Activated naive CD8-positive, alpha-beta T cell treated with anti-CD3 and anti-CD28 coated beads, Interleukin-2, amount 50 U/mL, for 24 hours (primary cell): ENCODE measurements at regions not wholly inside any gene's neighbourhood (a gene's known extent, or its start where the extent isn't known, plus 50 kb on each side); places are given as distances from the start of the nearest gene placed in this dataset.
"Not testable (repeated sequence)": the region's sequence is repeated elsewhere in the genome, so short reads cannot be mapped to it uniquely, and the experiment has no call there.

Source experiments
- ATAC-seq: fragments of 150-1000 bp; cut with Tn5 transposase; one replicate; pipeline ENCODE4 v1.10.0; 2021
- DNase-seq: peaks from one replicate; pipeline ENCODE4 v3.0.0; 2021
- H3K27ac Mint-ChIP-seq: one replicate; pipeline ENCODE4 v1.8.0; 2021; ENCODE audit warnings: mild to moderate bottlenecking, mixed read lengths
- H3K27me3 Mint-ChIP-seq: one replicate; pipeline ENCODE4 v1.8.0; 2021; ENCODE audit warnings: mixed read lengths
- H3K36me3 Mint-ChIP-seq: one replicate; pipeline ENCODE4 v1.8.0; 2021; ENCODE audit warnings: low read depth, mixed read lengths
- H3K4me1 Mint-ChIP-seq: one replicate; pipeline ENCODE4 v1.8.0; 2021; ENCODE audit warnings: mixed read lengths
- H3K4me3 Mint-ChIP-seq: one replicate; pipeline ENCODE4 v1.8.0; 2021; ENCODE audit warnings: mild to moderate bottlenecking, moderate library complexity, mixed read lengths
- H3K9me3 Mint-ChIP-seq: one replicate; pipeline ENCODE4 v1.8.0; 2021; ENCODE audit warnings: mixed read lengths

GRCh38 chr4:124046190-124046589 is 649.6 kb downstream of the SPRY1 start:
- no peak overlapping the region for H3K27ac Mint-ChIP-seq
- DNase-seq (no peak), ATAC-seq (no peak)
- no peaks in the 10 kb centered on the region for H3K9me3 Mint-ChIP-seq
- no peaks in the 10 kb centered on the region for H3K4me1 Mint-ChIP-seq
- H3K4me3 Mint-ChIP-seq: no peak overlapping the region
- H3K27me3 Mint-ChIP-seq: no peaks in the 10 kb centered on the region
- H3K36me3 Mint-ChIP-seq: no peaks in the 10 kb centered on the region

- Mint-ChIP-seq H3K27ac (no peak overlapping the region), H3K9me3 (no peaks in the 10 kb centered on the region), H3K4me1 (no peaks in the 10 kb centered on the region), H3K36me3 (no peaks in the 10 kb centered on the region), H3K4me3 (no peak overlapping the region), H3K27me3 (no peaks in the 10 kb centered on the region)
- DNase-seq: no peak
- no peak for ATAC-seq
These were observed 657.4 kb downstream of the SPRY1 start for GRCh38 chr4:124053872-124054538.

- Mint-ChIP-seq H3K4me1 (no peaks in the 10 kb centered on the region), H3K27me3 (no peaks in the 10 kb centered on the region), H3K27ac (no peak overlapping the region), H3K36me3 (no peaks in the 10 kb centered on the region), H3K9me3 (no peaks in the 10 kb centered on the region), H3K4me3 (no peak overlapping the region)
- ATAC-seq (no peak), DNase-seq (no peak)
These were observed 657.2 kb downstream of the ANKRD50 start for GRCh38 chr4:124055336-124055735.

DNA sequence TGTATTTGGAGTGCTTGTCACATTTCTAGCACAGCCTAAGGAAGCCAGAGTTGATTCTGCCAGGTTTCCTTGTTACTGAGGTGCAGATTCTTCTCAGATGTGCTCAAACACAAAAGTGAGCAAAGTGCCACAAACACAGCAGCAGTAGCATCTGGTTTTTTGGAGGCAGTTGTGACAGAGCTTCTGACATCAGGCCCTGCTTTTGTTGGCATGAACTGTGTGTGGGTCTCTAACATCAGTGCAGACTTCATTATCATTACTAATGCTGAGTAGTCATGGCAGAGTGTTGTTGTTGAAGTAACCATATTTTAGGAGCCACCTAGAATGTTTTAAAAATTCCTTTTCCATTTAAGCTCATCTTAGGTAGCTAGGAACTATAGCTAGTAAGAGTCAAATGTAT is 656.6 kb downstream of the ANKRD50 start:
- Mint-ChIP-seq H3K36me3 (no peaks in the 10 kb centered on the region), H3K4me1 (no peaks in the 10 kb centered on the region), H3K27ac (no peak overlapping the region), H3K4me3 (no peak overlapping the region), H3K9me3 (no peaks in the 10 kb centered on the region), H3K27me3 (no peaks in the 10 kb centered on the region)
- DNase-seq (no peak), ATAC-seq (no peak)

- H3K4me1 Mint-ChIP-seq: no peaks in the 10 kb centered on the region
- H3K27me3 Mint-ChIP-seq: no peaks in the 10 kb centered on the region
- H3K4me3 Mint-ChIP-seq: no peak overlapping the region
- H3K9me3 Mint-ChIP-seq: no peaks in the 10 kb centered on the region
- DNase-seq: no peak
- H3K36me3 Mint-ChIP-seq: no peaks in the 10 kb centered on the region
- H3K27ac Mint-ChIP-seq: no peak overlapping the region
- ATAC-seq: no peak
These were observed 652.1 kb downstream of the ANKRD50 start for GRCh38 chr4:124060261-124060918.

DNA sequence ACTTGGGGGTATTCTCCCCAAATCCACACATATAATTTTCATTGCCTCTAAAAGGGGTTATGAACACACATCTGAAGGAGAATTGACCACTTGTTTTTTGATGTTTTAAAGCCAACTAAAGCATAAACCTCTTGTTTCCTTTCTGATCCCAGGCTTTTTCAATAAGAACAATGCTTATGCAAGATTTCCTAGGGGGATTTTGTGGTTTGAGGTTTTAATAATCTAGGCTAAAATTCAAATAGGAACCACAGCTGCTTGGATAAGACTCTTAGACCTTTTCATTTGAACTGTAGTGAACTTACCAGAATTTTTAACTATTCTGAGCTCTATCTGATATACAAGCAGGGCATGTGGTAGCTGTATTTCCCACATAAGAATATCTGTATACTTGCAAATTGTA is 651.1 kb downstream of the ANKRD50 start:
- Mint-ChIP-seq H3K36me3 (no peaks in the 10 kb centered on the region), H3K27me3 (no peaks in the 10 kb centered on the region), H3K4me3 (no peak overlapping the region), H3K9me3 (no peaks in the 10 kb centered on the region), H3K27ac (no peak overlapping the region), H3K4me1 (no peaks in the 10 kb centered on the region)
- DNase-seq: no peak
- ATAC-seq: no peak

DNA sequence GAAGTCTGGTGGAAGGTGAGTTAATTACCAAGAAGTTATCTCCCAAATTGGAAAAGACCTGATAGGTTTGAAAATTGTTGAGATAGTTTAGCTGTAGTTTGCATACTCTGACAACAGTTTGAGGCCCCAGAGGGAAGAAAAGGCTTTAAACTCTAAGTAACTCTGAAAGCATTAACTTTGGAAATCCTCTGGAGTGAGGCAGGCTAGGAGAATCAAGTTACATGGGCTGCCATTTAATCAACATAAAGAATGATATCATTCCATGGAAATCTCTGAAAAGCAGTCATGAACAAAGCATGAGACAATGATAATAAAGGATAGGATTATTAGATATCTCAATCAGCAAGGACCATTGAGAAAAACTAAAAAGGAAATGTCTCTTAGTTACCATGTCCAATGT is 647.1 kb downstream of the ANKRD50 start:
- no peak for ATAC-seq
- H3K27ac Mint-ChIP-seq: no peak overlapping the region
- no peaks in the 10 kb centered on the region for H3K36me3 Mint-ChIP-seq
- no peak for DNase-seq
- H3K4me3 Mint-ChIP-seq: no peak overlapping the region
- peaks cover 15% of the 10 kb centered on the region for H3K9me3 Mint-ChIP-seq
- H3K27me3 Mint-ChIP-seq: no peaks in the 10 kb centered on the region
- no peaks in the 10 kb centered on the region for H3K4me1 Mint-ChIP-seq

GRCh38 chr4:124065936-124066335 is 646.6 kb downstream of the ANKRD50 start:
- H3K27me3 Mint-ChIP-seq: no peaks in the 10 kb centered on the region
- ATAC-seq (no peak), DNase-seq (no peak)
- peaks cover 20% of the 10 kb centered on the region for H3K9me3 Mint-ChIP-seq
- H3K36me3 Mint-ChIP-seq: no peaks in the 10 kb centered on the region
- H3K4me1 Mint-ChIP-seq: no peaks in the 10 kb centered on the region
- H3K4me3 Mint-ChIP-seq: no peak overlapping the region
- H3K27ac Mint-ChIP-seq: no peak overlapping the region

GRCh38 chr4:124066595-124066994 is 645.9 kb downstream of the ANKRD50 start:
- Mint-ChIP-seq H3K9me3 (peaks cover 27% of the 10 kb centered on the region), H3K4me3 (no peak overlapping the region), H3K27me3 (no peaks in the 10 kb centered on the region), H3K27ac (no peak overlapping the region), H3K4me1 (no peaks in the 10 kb centered on the region), H3K36me3 (no peaks in the 10 kb centered on the region)
- DNase-seq (no peak), ATAC-seq (no peak)

DNA sequence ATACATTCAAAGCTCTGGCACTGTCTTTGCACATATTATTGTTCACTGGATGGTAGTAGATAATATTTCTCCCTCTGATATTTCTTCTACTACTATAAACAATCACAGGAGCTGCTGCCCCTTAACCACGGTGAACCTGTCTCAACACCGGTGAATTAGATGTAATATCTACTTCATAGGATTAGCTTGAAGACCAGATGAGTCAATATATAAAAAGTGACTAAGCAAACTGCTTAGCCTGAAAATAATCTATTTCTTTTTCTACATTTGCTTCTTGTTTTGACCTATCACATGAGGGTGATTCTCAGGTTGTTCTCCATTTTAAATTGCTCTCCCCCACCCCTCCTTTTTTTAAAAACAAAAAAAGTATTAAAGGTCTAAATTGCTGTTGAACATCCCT is 645.5 kb downstream of the ANKRD50 start:
- DNase-seq: no peak
- Mint-ChIP-seq H3K27me3 (no peaks in the 10 kb centered on the region), H3K9me3 (peaks cover 30% of the 10 kb centered on the region), H3K4me1 (no peaks in the 10 kb centered on the region), H3K36me3 (no peaks in the 10 kb centered on the region), H3K27ac (no peak overlapping the region), H3K4me3 (no peak overlapping the region)
- ATAC-seq: no peak

DNA sequence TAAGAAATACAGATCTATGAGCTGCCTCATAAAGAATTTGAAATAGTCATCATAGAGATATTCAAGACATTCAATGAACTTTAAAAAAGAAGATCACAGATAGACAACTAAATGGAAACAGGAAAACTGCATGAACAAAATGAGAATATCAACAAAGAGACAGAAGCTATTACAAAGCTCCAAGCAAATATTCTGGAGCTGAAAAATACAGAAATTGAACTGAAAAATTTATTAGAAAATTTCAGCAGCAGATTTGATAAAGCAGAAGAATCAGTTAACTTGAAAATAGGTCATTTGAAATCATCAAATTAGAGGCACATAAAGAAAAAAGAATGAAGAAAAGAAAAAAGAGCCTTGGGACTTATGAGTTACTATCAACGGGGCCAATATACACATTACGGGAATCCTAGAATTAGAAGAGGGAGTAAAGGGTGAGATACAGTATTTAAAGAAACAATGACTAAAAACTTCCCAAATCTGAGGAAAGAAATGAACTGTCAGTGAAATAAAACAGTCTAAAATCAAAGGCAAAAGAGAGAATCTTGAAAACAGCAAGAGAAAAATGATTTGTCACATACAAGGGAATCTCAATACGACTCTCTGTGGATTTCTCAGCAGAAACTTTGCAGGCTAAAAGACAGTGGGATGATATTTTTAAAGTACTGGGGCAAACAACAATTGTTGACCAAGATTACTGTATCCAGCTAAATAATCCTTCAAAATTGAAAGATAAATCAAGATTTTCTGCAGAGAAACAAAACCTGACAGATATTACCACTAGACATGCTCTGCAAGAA is 641.6 kb downstream of the ANKRD50 start:
- no peaks in the 10 kb centered on the region for H3K36me3 Mint-ChIP-seq
- ATAC-seq: no peak
- peaks cover 36% of the 10 kb centered on the region for H3K9me3 Mint-ChIP-seq
- no peak for DNase-seq
- H3K4me3 Mint-ChIP-seq: no peak overlapping the region
- no peaks in the 10 kb centered on the region for H3K4me1 Mint-ChIP-seq
- no peak overlapping the region for H3K27ac Mint-ChIP-seq
- H3K27me3 Mint-ChIP-seq: no peaks in the 10 kb centered on the region

- not testable (repeated sequence) for H3K36me3 Mint-ChIP-seq, H3K27ac Mint-ChIP-seq
These were observed 637.3 kb downstream of the ANKRD50 start for GRCh38 chr4:124075276-124075675.

GRCh38 chr4:124079174-124079780 is 633.3 kb downstream of the ANKRD50 start:
- ATAC-seq (no peak), DNase-seq (no peak)
- Mint-ChIP-seq H3K27ac (no peak overlapping the region), H3K9me3 (peaks cover 21% of the 10 kb centered on the region), H3K4me3 (no peak overlapping the region), H3K27me3 (no peaks in the 10 kb centered on the region), H3K36me3 (no peaks in the 10 kb centered on the region), H3K4me1 (no peaks in the 10 kb centered on the region)

More at GRCh38 chr4:124075276-124075675, 637.3 kb downstream of the ANKRD50 start:
- H3K27me3 Mint-ChIP-seq, H3K4me1 Mint-ChIP-seq, H3K4me3 Mint-ChIP-seq, DNase-seq, ATAC-seq: not testable (repeated sequence)
- peaks cover 27% of the 10 kb centered on the region for H3K9me3 Mint-ChIP-seq

DNA sequence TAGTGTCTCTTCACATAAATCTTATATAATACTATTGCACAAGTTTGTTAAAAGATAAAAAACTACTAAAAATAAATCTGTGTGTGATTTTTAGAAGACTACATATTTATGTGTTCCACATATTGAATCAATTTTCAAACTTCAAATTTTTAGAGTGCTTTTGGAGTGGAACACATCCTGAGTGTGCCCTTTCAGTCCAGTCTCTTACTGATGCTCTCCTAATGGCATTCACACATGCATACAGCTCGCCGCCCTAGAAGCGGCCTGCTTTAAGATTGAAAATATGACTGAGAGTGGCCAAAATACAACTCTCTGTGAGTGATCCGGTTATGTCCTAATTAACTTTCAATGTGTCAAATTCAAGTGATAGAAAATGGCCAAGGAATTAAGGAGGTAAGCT is 628.8 kb downstream of the ANKRD50 start:
- Mint-ChIP-seq H3K27ac (no peak overlapping the region), H3K4me1 (no peaks in the 10 kb centered on the region), H3K4me3 (no peak overlapping the region), H3K27me3 (no peaks in the 10 kb centered on the region), H3K36me3 (no peaks in the 10 kb centered on the region), H3K9me3 (peaks cover 21% of the 10 kb centered on the region)
- ATAC-seq (no peak), DNase-seq (no peak)
